GM12878 (cell line): ENCODE measurements at regions not wholly inside any gene's neighbourhood (a gene's known extent, or its start where the extent isn't known, plus 50 kb on each side); places are given as distances from the start of the nearest gene placed in this dataset.

Source experiments
- ATAC-seq: fragments of 200-7000 bp; cut with Tn5 transposase; 3 replicates; pipeline ENCODE4 v1.9.1; 2020; ENCODE audit warnings: mild to moderate bottlenecking, moderate library complexity
- BruUV-seq: library from RNA; stranded (reverse); fragments of 400-500 nt; replicated peaks from 2 replicates; lab custom pipeline; 2021; lab: Mats Ljungman, UMichigan
- CTCF ChIA-PET: fragments of 300-600 bp; sonication (Branson Sonifier 250); formaldehyde crosslinking; extraction: SDS; loops from one replicate; lab custom pipeline; 2021; ENCODE audit warnings: inconsistent platforms; lab: Yijun Ruan, JAX
- POLR2A ChIA-PET: fragments of 350-600 bp; formaldehyde crosslinking; extraction: SDS; loops from one replicate; lab custom pipeline; 2021; ENCODE audit warnings: inconsistent platforms; lab: Charles Lee
- RAD21 ChIA-PET: fragments of 300-600 bp; sonication (Branson Sonifier 250); formaldehyde crosslinking; loops from one replicate; lab custom pipeline; 2023; ENCODE audit warnings: antibody characterized with exemption; ENCODE audit not compliant: unreplicated experiment; lab: Charles Lee
- SMC1A ChIA-PET: fragments of 300-600 bp; sonication (Branson Sonifier 250); formaldehyde crosslinking; loops from one replicate; lab custom pipeline; 2023; ENCODE audit not compliant: unreplicated experiment, uncharacterized antibody; lab: Charles Lee
- DNase-seq: peaks from one replicate; pipeline ENCODE4 v3.0.0-alpha.2; 2011; ENCODE audit warnings: low read depth, low spot score
- FAIRE-seq: peaks from 3 replicates; lab custom pipeline; 2011; peaks lifted over from hg19 to GRCh38; lab: Jason Lieb, UNC
- H2AFZ ChIP-seq: 2 replicates; pipeline ENCODE4 v1.6.0; 2011; ENCODE audit warnings: low read depth, low read length, control low read depth; ENCODE audit not compliant: control insufficient read depth
- H3K27ac ChIP-seq: 2 replicates; pipeline ENCODE4 v1.5.1; 2011; ENCODE audit warnings: control low read depth; ENCODE audit not compliant: control insufficient read depth, insufficient read depth
- H3K27me3 ChIP-seq, 2 experiments: replicated peaks in 1 of 2; 2 replicates each; pipeline versions ENCODE4 v1.6.0 to v1.6.1; 2011; ENCODE audit warnings: low read length in 1 of 2; ENCODE audit not compliant: control insufficient read depth in 2 of 2, insufficient read depth in 2 of 2
- H3K36me3 ChIP-seq, 2 experiments: 2 replicates each; pipeline ENCODE4 v1.5.1; 2011; ENCODE audit warnings: low read length in 1 of 2; ENCODE audit not compliant: control insufficient read depth in 2 of 2, insufficient read depth in 2 of 2
- H3K4me1 ChIP-seq: 2 replicates; pipeline ENCODE4 v1.6.1; 2011; ENCODE audit warnings: mild to moderate bottlenecking, low read length, moderate library complexity, mixed read lengths; ENCODE audit not compliant: control insufficient read depth, insufficient read depth
- H3K4me2 ChIP-seq: 2 replicates; pipeline ENCODE4 v1.6.0; 2011; ENCODE audit warnings: control low read depth; ENCODE audit not compliant: control insufficient read depth, insufficient read depth
- H3K4me3 ChIP-seq: fragments of 200-600 bp; sonication (generic); 2 replicates; pipeline ENCODE4 v1.5.1; 2016
- H3K79me2 ChIP-seq: 2 replicates; pipeline ENCODE4 v1.6.0; 2011; ENCODE audit warnings: low read length; ENCODE audit not compliant: control insufficient read depth, insufficient read depth
- H3K9ac ChIP-seq: 2 replicates; pipeline ENCODE4 v1.8.0; 2011; ENCODE audit warnings: low read length, control low read depth, mixed read lengths; ENCODE audit not compliant: control insufficient read depth, insufficient read depth
- H3K9me3 ChIP-seq: replicated peaks from 3 replicates; pipeline ENCODE4 v1.5.1; 2011; ENCODE audit warnings: mild to moderate bottlenecking, low read length; ENCODE audit not compliant: control insufficient read depth, insufficient read depth
- H4K20me1 ChIP-seq: 2 replicates; pipeline ENCODE4 v1.6.0; 2011; ENCODE audit not compliant: control insufficient read depth, insufficient read depth
- ASH2L ChIP-seq: fragments of 300-600, 200-600 bp; sonication (generic); IDR thresholded peaks from 2 replicates; pipeline ENCODE4 v1.6.1; 2017; ENCODE audit warnings: low read depth, mild to moderate bottlenecking, borderline replicate concordance
- CBX5 ChIP-seq: sonication (generic); IDR thresholded peaks from 2 replicates; pipeline ENCODE4 v1.6.1; 2016; ENCODE audit warnings: low read depth, moderate library complexity, mild to moderate bottlenecking, inconsistent platforms
- CTCF ChIP-seq, 3 experiments: IDR thresholded peaks in 2 of 3; conservative IDR thresholded peaks in 1 of 3; 2 replicates each; pipeline ENCODE4 v1.5.1; 2011; ENCODE audit warnings: low read depth in 3 of 3, low read length in 3 of 3, mild to moderate bottlenecking in 3 of 3, control low read depth in 2 of 3, moderate library complexity in 2 of 3, inconsistent platforms in 1 of 3, mixed read lengths in 1 of 3; ENCODE audit not compliant: control insufficient read depth in 2 of 3, insufficient read depth in 1 of 3; ENCODE audit errors: extremely low read depth in 1 of 3
- GABPA ChIP-seq: IDR thresholded peaks from 2 replicates; pipeline ENCODE4 v1.6.1; 2014; ENCODE audit warnings: antibody characterized with exemption, low read depth, mild to moderate bottlenecking, inconsistent platforms
- KDM1A ChIP-seq: fragments of 200-600 bp; sonication (generic); IDR thresholded peaks from 2 replicates; pipeline ENCODE4 v1.6.1; 2016; ENCODE audit warnings: borderline replicate concordance
- MAX ChIP-seq: IDR thresholded peaks from 2 replicates; pipeline ENCODE4 v1.6.1; 2012; ENCODE audit warnings: low read depth, low read length, improper control_type of control experiment
- NFIC ChIP-seq: IDR thresholded peaks from 2 replicates; pipeline ENCODE4 v1.6.1; 2012; ENCODE audit warnings: low read depth, mild to moderate bottlenecking, inconsistent platforms, low read length, moderate library complexity
- POLR2AphosphoS5 ChIP-seq: IDR thresholded peaks from 2 replicates; pipeline ENCODE4 v1.6.1; 2011; ENCODE audit warnings: mild to moderate bottlenecking, low read length, inconsistent platforms
- ZBTB4 ChIP-seq: fragments of 450-650 bp; formaldehyde crosslinking; IDR thresholded peaks from 2 replicates; pipeline ENCODE4 v1.4.0; 2022; ENCODE audit warnings: mild to moderate bottlenecking, moderate library complexity
- WGBS: methylation state at CpG from one replicate; pipeline ENCODE4 v1.1.6; 2016; ENCODE audit warnings: low lambda C conversion rate; ENCODE audit not compliant: insufficient replicate concordance, insufficient coverage; ENCODE audit errors: missing lambda C conversion rate; 5-methylcytosine and 5-hydroxymethylcytosine counted together
- in situ Hi-C: fragments of 300-500 bp; cut with MboI; formaldehyde crosslinking; loops from 9 replicates; pipeline ENCODE4 v1.14.3; 2018; ENCODE audit warnings: mixed read lengths
- intact Hi-C: fragments of 100-400 bp; cut with micrococcal nuclease; formaldehyde crosslinking; loops from one replicate; pipeline ENCODE4 v1.14.2; 2022; ENCODE audit not compliant: unreplicated experiment
- TF ChIP-seq, protein P1 (sequence below): IDR thresholded peaks from 2 replicates; pipeline ENCODE4 v1.6.1; 2012; ENCODE audit warnings: improper control_type of control experiment, low read depth, low read length; ENCODE audit not compliant: insufficient replicate concordance
- TF ChIP-seq, protein P2 (sequence below): fragments of 450-650 bp; IDR thresholded peaks from 2 replicates; pipeline ENCODE4 v1.6.1; 2017; ENCODE audit warnings: mild to moderate bottlenecking, low read depth, inconsistent platforms; ENCODE audit not compliant: poor library complexity, severe bottlenecking

DNA sequence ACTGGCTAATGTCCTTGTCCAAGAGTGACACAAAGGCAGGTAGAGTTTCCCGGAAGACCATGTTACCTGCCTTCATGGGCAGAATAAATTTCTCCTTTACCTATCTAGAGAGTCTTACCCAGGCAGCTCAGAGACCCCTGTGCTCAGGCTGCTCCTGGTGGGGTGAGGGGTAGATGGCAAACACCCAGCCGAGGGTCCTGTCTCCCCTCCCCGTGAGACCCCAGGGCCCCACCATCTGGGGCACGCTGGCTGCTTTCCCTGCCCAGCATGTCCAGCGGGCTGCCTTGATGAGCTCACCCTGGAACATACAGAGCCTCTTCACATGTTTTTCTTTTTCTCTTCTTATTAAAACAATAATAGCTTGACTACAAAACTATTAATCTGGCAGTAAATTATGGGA is 116.5 kb downstream of the EDN3 start:
- ChIA-PET CTCF (no interaction called here), RAD21 (no interaction called here), POLR2A (no interaction called here)
- H3K4me2 ChIP-seq: no peak overlapping the region
- no peaks in the 10 kb centered on the region for H3K9me3 ChIP-seq
- in situ Hi-C loops: no loop called here
- no peak overlapping the region for H3K4me3 ChIP-seq
- no TSS peak for BruUV-seq
- no peaks in the 10 kb centered on the region for H4K20me1 ChIP-seq
- intact Hi-C loops: no loop called here
- ATAC-seq: no peak
- no peak for FAIRE-seq
- H3K4me1 ChIP-seq: no peaks in the 10 kb centered on the region
- no peak overlapping the region for H3K27ac ChIP-seq
- H3K36me3 ChIP-seq: no peaks in the 10 kb centered on the region
- TF ChIP-seq, protein P1, sequence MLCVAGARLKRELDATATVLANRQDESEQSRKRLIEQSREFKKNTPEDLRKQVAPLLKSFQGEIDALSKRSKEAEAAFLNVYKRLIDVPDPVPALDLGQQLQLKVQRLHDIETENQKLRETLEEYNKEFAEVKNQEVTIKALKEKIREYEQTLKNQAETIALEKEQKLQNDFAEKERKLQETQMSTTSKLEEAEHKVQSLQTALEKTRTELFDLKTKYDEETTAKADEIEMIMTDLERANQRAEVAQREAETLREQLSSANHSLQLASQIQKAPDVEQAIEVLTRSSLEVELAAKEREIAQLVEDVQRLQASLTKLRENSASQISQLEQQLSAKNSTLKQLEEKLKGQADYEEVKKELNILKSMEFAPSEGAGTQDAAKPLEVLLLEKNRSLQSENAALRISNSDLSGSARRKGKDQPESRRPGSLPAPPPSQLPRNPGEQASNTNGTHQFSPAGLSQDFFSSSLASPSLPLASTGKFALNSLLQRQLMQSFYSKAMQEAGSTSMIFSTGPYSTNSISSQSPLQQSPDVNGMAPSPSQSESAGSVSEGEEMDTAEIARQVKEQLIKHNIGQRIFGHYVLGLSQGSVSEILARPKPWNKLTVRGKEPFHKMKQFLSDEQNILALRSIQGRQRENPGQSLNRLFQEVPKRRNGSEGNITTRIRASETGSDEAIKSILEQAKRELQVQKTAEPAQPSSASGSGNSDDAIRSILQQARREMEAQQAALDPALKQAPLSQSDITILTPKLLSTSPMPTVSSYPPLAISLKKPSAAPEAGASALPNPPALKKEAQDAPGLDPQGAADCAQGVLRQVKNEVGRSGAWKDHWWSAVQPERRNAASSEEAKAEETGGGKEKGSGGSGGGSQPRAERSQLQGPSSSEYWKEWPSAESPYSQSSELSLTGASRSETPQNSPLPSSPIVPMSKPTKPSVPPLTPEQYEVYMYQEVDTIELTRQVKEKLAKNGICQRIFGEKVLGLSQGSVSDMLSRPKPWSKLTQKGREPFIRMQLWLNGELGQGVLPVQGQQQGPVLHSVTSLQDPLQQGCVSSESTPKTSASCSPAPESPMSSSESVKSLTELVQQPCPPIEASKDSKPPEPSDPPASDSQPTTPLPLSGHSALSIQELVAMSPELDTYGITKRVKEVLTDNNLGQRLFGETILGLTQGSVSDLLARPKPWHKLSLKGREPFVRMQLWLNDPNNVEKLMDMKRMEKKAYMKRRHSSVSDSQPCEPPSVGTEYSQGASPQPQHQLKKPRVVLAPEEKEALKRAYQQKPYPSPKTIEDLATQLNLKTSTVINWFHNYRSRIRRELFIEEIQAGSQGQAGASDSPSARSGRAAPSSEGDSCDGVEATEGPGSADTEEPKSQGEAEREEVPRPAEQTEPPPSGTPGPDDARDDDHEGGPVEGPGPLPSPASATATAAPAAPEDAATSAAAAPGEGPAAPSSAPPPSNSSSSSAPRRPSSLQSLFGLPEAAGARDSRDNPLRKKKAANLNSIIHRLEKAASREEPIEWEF: no peak
- TF ChIP-seq NFIC: no peak
- TF ChIP-seq POLR2AphosphoS5: no peak
- no peak for TF ChIP-seq KDM1A
- no peak for TF ChIP-seq GABPA
- TF ChIP-seq, protein P2, sequence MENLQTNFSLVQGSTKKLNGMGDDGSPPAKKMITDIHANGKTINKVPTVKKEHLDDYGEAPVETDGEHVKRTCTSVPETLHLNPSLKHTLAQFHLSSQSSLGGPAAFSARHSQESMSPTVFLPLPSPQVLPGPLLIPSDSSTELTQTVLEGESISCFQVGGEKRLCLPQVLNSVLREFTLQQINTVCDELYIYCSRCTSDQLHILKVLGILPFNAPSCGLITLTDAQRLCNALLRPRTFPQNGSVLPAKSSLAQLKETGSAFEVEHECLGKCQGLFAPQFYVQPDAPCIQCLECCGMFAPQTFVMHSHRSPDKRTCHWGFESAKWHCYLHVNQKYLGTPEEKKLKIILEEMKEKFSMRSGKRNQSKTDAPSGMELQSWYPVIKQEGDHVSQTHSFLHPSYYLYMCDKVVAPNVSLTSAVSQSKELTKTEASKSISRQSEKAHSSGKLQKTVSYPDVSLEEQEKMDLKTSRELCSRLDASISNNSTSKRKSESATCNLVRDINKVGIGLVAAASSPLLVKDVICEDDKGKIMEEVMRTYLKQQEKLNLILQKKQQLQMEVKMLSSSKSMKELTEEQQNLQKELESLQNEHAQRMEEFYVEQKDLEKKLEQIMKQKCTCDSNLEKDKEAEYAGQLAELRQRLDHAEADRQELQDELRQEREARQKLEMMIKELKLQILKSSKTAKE: no peak
- no peak for TF ChIP-seq CTCF (IDR thresholded peaks at IDR 0.05 in 2 of 3, conservative IDR thresholded peaks at IDR 0.05 in 1 of 3; ENCODE audit: control insufficient read depth in 2 of 3, extremely low read depth in 1 of 3, insufficient read depth in 1 of 3, low read depth in 3 of 3, low read length in 3 of 3)
- TF ChIP-seq ZBTB4 (CRISPR knock-in tag): no peak
- TF ChIP-seq CBX5: no peak
- no peak for TF ChIP-seq ASH2L
- no peak for TF ChIP-seq MAX
- TF ChIP-seq, all 136 proteins: peak for 0
- SMC1A ChIA-PET: no interaction called here
- Histone ChIP-seq H3K9ac (no peak overlapping the region), H3K79me2 (no peaks in the 10 kb centered on the region), H2AFZ (no peak overlapping the region), H3K27me3 (peaks cover 0 to 14% of the 10 kb centered on the region in 2 experiments; a peak in 3 of 4 replicates)
- 30% methylated on average over 5 of the region's 5 CpGs for WGBS
- no peak for DNase-seq
